Right renal cortex interstitium (tissue), 3 donors: ENCODE measurements at regions not wholly inside any gene's neighbourhood (a gene's known extent, or its start where the extent isn't known, plus 50 kb on each side); places are given as distances from the start of the nearest gene placed in this dataset.

Source experiments
- DNase-seq, 3 donors: peaks; one replicate each; pipeline ENCODE4 v3.0.0-alpha.2; 2013; ENCODE audit warnings: low read depth in 3 of 3, low spot score in 2 of 3

DNA sequence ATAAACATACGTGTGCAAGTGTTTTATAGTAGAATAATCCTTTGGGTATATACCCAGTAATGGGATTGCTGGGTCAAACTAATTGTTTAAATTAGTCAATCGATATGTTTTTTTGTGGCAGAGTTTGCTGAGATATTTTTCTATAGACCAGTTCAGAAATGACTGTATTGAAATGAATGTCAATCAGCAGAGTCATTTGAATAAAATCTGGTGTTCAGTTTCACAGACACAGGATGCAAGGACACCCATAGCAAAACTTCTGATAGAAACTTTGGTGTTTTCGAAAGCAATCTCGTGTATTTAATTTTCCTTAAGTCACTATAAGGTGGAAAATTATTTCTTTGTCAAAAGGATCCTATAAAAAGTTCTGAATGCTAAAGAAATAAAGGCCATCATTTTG is 434.4 kb downstream of the RAP2B start:
- no peak for DNase-seq

DNA sequence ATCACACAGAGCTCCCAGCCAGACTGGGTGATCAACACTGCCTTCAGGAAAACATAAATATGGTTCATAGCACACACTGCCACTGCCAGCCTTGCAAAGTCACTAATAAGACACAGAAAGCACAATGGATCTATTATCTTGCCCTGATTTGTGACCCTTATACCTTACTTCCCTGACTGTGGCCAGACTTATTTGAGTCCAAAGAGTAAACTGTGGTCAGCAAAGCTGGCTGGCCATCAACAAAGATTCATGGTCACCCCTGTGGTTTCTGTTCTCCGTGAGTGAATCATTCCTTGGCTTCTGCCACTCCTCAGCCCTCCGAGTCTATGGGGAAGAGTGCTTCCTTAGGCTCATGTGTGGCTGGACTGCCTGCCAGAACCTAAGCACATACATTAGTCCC is 437.7 kb downstream of the RAP2B start:
- no peak for DNase-seq

GRCh38 chr3:153600896-153601295 is 438.9 kb downstream of the RAP2B start:
- no peak for DNase-seq

GRCh38 chr3:153601374-153601853 is 439.4 kb downstream of the RAP2B start:
- no peak for DNase-seq

DNA sequence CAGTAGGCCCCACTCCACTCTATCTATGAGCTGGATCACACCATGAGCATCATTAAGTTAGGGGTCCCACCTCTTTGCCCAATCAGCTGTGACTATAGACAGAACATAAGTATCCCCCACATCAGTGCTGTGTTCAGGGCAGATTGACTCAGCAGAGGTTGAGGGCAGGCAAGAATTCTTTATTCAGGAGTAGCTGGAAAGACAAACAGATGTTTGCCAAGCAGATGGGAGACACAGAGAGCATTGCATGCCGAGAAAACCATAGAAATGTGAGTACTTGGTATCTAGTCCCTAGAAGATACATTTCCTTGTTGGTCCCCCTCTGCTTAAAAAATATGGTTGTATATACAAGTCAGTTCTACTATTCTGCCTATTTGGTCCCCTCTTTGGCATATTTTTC is 440.8 kb downstream of the RAP2B start:
- no peak for DNase-seq

GRCh38 chr3:153614140-153614539 is 452.1 kb downstream of the RAP2B start:
- no peak for DNase-seq

- DNase-seq: no peak
Observed at GRCh38 chr3:153614563-153614962, 452.5 kb downstream of the RAP2B start.

- DNase-seq: no peak
Observed at GRCh38 chr3:153615863-153616262, 453.8 kb downstream of the RAP2B start.

- DNase-seq: no peak
Observed at GRCh38 chr3:153617463-153617862, 455.4 kb downstream of the RAP2B start.

- DNase-seq: no peak
Observed at GRCh38 chr3:153618176-153618575, 456.1 kb downstream of the RAP2B start.

DNA sequence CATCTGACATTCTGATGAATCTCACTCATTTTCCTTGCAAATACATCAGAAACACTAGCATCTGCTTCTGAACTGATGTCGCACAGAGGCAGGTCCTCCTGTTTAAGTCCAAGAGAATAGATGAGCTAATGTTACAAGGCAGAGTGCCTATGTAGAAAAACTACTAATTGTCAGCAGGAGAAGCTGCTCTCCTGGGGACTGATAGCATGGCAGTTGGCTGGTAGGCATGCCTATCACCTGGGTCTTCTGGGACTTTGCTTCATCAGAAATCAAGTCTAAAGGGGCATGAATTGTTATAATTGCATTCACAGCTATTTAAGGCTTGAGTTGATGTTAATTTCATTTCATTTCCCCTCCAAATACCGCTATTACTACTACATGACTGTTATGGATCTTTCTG is 457.2 kb downstream of the RAP2B start:
- no peak for DNase-seq

DNA sequence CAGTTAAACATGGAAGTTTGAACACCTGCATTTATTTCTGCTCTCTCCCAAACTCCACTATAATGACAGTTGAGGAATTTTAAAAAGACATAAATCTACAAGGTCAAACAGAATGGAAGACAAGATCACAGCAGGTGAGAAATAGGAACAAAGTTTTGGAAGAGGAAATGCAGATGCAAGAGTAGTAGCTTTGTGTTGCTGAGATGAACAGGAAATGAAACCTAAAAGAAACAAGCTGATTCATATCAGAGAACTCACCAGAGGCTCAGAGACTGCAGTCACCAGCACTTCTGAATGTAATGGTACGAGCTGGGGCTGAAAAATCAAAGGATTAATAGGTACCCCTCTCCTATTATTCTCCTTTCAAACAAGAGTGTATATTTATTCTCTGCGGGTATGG is 459.9 kb downstream of the RAP2B start:
- no peak for DNase-seq

GRCh38 chr3:153623834-153624233 is 461.8 kb downstream of the RAP2B start:
- no peak for DNase-seq

- DNase-seq: no peak
Observed at GRCh38 chr3:153624310-153625030, 462.4 kb downstream of the RAP2B start.

DNA sequence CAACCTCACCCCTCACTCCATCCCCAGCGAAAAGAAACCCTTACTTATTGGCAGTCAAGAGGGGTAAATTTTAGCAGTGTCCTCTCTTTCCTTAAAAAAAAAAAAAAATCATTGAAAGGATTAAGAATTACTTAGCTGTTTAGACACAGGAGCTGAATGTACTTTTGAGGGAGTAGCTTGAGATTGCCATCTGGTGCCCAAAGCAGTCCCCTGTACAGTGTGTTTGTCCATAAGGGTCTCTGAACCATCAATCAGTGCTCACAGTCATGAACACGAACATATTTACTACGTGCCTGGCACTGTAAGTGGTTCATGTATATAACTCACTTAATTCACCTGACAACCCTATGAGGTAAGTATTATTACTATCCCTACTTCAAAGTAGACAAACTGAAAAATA is 463.5 kb downstream of the RAP2B start:
- DNase-seq: no peak

DNA sequence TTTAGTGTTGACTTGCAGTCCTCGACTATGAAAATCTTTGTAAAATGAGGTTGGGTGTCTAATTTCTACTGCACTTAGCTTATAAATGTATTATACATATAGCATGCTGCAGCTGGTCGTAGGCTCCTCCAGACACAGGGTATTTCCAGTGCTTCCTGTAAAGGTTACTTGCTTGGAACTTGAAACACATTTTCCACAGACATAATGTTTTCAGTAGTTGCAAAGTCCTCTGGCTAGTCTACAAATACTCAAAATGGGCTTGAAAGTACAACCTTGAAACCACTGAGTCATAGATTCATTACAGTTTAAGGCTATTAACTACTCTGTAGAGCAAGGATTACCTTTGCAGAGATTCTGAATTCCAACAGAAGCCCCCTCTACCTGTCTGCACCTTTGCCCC is 464.1 kb downstream of the RAP2B start:
- no peak for DNase-seq

DNA sequence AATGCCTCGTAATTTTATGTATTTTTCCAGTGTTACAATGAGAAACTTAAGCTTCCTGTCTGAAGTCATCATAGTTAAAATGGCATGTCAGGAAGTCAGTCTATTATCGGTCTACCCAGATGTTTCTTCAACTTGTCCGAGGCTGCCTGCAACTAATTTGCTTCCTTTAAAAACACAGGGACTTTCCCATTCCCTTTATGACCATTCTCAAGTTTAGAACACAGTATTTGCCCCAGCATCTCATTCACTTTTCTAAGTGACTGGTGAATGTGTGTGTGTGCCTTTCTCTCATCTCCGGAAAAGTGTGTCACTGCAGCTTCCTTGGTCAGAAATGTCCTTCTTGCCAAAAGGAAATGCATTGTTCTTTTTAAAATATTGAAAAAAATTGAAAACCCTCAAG is 466.6 kb downstream of the RAP2B start:
- DNase-seq: no peak

DNA sequence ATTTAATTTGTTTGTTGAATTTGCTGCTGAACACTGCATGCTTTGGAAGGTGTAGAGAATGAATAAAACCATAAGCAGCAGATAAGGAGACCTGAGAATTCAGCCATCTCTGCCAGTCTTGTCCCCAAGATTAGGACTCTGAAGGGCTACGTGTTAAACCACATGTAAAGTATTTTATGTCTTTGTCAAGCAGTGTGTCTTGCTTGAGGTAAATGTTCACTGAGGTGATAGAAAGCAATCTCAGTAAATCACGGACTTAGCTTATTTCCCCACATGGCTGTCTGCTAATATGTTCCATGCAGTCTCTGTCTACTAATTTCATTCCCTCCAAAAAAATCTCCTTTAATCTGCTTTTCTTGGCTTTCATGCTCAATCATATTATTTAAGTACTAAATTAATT is 467.1 kb downstream of the RAP2B start:
- DNase-seq: no peak

DNA sequence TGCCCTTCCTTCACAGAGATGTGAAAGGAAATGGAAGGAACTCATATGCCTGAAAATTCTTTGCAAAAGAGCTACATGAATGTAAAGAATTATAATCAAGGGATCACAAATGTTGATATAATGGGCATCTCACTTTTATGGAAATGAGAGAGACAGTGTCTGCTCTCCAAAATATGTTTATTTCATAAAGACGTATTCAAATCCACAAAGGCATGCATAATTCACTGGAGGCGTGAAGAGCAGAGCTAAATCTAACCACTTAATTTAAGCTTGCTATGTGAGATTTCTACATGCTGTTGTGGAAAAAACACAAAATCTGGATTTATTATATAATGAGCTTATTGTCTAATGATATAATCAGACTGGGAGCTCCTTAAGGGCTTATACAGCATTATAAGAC is 469.1 kb downstream of the RAP2B start:
- DNase-seq: no peak

GRCh38 chr3:153631664-153632063 is 469.6 kb downstream of the RAP2B start:
- DNase-seq: no peak

- no peak for DNase-seq
Observed at GRCh38 chr3:153633407-153633806, 471.4 kb downstream of the RAP2B start.

DNA sequence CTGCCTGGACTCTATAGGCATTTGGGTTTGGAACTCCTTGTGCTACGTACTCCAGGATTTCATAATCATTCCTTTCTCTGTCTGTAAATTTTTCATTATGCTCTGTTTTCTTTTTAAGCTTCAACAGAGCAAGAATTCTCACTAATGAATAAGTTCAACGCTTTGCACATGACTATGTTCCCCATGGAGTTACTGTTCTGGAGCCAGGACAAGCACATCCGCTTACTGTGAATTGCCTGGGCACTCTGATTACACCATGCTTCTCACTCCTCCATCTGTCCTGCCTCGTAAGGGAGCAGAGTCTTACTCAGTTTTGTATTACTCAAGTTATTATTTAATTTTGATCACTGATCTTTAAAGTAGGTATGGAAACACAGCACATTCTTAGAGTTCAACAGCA is 472.7 kb downstream of the RAP2B start:
- no peak for DNase-seq

GRCh38 chr3:153639631-153640030 is 477.6 kb downstream of the RAP2B start:
- no peak for DNase-seq
